ENCODE measurements at regions not wholly inside any gene's neighbourhood (a gene's known extent, or its start where the extent isn't known, plus 50 kb on each side); places are given as distances from the start of the nearest gene placed in this dataset.

DNA sequence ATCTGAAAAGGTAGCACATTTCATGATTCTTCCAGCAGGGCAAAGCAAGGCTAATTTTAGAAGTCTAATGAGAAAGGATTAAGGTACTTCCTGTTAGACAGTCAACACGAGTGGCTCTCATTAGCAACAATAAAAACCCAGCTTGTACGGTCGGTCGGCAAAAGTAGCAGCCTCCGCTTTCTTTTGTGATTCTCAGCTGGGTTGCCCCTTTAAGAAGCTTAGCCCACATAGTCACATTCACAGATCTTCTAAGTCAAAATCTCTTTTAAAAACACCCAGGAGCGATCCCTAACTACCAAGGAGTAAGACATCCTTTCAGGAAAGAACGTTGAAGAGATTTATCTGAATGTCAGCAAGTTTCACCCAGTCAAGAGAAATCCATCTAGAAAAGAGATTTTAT, 684.8 kb downstream of the DIAPH3 start:
- intact Hi-C loops (cut with DNase I) = loop anchor here (10.0 kb wide), 1 partner anchor 196 kb away; no protein-coding TSS in a partner anchor
- ATAC-seq (no peak), DNase-seq (ENCODE audit: missing footprints) (no peak)

DNA sequence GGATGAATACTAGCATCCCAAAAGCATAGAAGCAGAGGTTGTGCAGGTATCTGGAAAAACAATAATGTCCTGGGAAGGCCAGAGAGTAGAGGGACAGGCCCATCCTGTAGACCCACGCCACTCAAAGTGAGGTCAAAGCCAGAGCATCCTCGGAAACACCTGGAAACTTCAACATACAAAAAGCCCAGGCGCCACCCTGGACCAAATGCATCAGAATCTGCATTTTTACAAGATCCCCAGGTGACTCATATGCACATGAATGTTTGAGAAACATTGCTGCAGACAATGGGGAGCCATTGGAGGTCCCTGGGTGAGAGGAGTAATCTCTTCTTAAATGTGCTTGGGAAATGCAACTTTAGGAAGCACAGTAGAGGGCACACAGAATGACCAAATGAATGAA, 684.1 kb downstream of the DIAPH3 start:
- intact Hi-C loops (cut with DNase I) = loop anchor here (5.0 to 10.0 kb wide), 3 partner anchors 53 to 195 kb away; no protein-coding TSS in a partner anchor
- no peak for DNase-seq (ENCODE audit: missing footprints)
- ATAC-seq = no peak

DNA sequence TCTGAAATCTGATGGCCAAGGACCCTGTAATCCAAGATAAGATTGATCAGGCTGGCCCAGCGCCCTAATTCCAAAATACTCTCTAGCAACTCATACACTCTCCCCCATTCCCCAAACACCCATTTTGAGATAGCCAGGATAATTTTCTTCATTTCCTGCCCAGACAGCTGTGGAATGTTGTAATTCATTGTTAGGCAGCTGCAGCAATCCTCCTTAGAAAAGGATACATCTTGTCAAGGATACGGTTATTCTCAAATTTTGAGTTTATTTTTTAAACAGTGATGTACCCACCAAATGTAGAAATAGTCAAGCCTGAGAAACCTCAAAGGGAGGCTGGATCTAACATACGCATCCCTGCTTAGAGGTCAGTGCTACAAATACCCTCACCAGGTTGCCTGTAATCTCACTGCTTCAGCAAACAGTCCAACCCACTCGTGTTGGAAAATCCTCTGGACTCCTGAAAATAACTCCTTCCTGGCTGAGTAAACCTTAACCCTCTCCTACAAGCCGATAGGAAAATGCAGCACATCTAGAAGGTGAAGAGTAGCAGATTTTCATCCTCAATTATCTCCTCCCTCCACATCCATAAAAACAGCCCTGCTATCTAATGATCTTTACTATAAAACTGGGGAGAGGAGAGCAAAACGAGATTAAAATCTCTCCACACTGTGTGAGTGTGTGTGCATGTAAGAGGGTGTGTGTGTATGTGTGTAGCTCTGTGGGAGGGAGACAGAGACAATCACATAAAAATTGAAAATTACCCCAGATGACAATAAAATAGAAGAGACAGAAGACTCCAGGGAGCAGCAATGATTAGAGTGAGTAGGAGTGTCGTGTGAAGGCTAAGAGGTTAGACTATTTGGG, 683.1 kb downstream of the DIAPH3 start:
- peak; percentile 16 for DNase-seq (ENCODE audit: missing footprints)
- peak; percentile 38 for ATAC-seq
- intact Hi-C loops (cut with DNase I) = loop anchor here (5.0 kb wide), 2 partner anchors 52 to 88 kb away; no protein-coding TSS in a partner anchor

DNA sequence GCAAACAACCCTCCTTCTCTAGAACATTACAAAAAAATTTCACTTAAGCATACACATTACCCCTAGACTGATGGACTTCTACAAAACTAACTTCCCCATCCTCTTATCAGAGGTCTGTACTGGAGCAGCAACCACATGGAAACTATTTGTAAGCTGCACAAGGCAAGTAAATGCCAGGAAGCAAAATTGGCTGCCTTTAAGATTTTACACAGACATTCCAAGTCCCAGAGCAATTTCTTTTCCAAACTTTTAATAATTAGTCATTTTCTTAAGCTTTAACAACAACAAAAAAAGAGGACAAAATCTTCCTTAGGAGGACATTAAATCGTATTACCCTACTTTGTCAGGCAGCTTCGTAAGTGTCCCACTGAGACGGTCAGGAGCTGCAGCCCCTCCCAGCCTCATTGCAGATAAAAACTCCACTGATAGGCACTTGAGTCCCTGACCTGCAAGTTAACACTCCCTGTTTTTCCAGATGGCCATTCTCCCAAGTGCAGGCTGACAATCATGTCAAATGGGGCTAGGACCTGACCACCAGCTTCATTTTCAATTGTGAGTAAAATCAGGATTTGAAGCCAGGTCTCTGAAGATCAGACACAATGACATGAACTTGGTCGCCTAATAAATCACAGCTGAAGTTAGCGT, 680.1 kb downstream of the DIAPH3 start:
- peak; percentile 50 for DNase-seq (ENCODE audit: missing footprints)
- intact Hi-C loops (cut with DNase I) = loop anchor here (5.0 kb wide), 2 partner anchors 49 to 91 kb away; no protein-coding TSS in a partner anchor

DNA sequence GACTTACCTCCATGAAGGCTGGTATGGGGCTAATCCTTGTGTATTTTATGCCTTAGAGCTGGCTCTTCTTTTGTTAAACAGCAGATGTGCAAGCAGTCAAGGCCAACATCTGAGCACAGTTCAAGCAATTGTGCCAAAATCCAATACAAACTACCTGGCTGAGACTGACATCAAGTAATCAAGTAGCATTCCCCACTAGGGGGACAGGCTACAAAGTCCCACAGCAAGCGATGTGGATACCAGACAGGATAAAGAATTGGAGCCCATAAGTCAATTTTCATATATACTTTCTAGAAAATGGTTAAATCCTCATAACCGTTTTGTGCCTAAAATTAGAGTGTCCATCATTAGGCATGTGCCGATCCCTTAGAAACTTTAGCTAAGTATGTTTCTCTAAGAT, 675.8 kb downstream of the DIAPH3 start:
- intact Hi-C loops (cut with DNase I) = no loop called here
- ATAC-seq = no peak

More for the DNA sequence above, 680.1 kb downstream of the DIAPH3 start:
- ATAC-seq = peak; percentile 81

DNA sequence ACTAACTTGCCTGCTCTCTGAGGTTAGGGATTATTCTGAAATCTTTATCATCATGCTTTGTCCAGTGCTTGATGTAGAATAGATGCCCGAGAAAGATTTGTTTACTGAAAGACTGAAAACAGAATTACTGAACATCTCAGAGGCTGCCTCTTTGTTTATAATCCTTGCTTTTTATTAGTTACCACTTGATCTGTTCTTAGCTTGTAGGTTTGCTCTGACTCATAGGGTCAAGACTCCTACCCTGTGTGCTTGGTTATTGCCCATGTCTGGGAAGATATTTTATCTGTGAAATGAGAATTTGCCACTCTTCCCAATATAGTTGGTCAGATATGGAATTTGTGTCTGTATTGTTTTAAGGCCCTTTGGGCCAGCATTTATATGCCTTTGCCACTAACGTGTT, 675.3 kb downstream of the DIAPH3 start:
- ATAC-seq = no peak
- intact Hi-C loops (cut with DNase I) = no loop called here
- DNase-seq (ENCODE audit: missing footprints) = no peak

More for the DNA sequence above, 675.8 kb downstream of the DIAPH3 start:
- DNase-seq (ENCODE audit: missing footprints) = no peak

DNA sequence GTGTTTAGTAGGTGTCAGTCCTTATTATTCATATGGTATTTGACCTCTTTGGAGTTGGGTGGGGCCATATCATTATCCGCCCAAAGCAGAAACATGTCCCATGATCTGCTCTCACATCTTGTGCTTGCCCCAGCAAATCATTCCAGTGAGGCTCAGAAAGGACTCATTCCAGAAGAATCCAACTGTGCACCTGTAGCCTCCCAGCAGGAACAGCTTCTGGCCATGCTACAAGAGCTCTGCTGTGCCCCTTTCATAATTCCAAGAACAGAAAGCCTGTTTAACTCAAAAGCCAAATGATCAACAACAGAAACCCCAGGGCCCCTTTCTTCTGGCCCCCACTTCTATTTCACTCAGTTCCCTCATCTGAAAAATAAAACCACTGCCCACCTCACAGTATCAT, 673.1 kb downstream of the DIAPH3 start:
- no peak for ATAC-seq
- DNase-seq (ENCODE audit: missing footprints) = no peak
- intact Hi-C loops (cut with DNase I) = no loop called here

DNA sequence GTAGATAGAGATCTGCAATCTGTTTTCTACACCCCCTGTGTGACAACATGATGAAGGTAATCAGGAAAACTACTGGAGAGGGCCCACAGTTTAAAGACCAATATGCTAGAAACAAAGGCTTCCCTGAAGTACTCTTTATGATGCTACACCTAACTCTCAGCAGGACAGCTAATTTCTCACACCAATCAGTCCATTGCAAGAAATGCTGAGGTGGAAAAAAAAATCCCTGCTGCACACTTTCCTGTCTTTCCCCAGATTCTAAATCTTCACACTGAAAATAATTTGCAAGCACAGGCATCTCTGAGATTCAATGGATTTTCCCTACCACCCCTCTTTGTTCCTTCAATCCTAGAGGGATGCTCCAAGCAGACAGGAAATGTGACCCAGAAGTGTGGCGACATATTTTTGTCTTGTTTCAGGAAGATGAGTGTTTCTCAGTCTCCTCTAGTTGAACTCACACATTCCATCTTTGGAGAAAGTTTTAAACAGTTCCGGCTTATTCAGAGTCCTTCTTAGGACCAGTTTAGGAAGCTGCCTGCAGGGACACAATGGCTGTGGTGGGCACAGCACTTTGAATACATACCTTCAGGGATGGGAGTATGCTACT, 671.6 kb downstream of the DIAPH3 start:
- ATAC-seq = no peak

DNA sequence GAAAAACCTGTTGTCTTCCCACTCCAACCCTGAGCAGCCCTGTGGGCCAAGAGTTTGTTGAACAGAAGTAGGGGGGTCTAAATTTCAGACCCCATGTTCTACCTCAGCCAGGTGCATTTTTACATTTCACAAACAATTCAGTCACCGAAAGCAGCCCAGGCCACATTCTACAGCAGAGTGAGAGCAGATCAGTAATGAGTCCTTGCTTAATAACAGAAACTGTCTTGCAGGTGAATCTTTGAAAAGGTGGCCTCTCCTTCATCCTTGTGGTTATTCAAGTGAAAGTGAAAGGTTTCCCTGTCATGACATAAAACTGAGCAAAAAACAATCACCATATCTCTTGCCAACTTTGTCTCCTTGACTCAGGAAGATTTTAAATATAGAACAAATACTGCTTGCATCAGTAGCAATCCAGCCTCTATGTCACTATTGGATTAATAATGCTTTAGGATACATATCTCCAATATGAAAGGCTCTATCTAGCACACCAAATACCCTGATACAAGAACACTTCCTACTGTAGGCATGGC, 670.2 kb downstream of the DIAPH3 start:
- no peak for ATAC-seq
- DNase-seq (ENCODE audit: missing footprints) = no peak
- intact Hi-C loops (cut with DNase I) = no loop called here

More for the DNA sequence above, 671.6 kb downstream of the DIAPH3 start:
- intact Hi-C loops (cut with DNase I) = no loop called here
- DNase-seq (ENCODE audit: missing footprints) = no peak

DNA sequence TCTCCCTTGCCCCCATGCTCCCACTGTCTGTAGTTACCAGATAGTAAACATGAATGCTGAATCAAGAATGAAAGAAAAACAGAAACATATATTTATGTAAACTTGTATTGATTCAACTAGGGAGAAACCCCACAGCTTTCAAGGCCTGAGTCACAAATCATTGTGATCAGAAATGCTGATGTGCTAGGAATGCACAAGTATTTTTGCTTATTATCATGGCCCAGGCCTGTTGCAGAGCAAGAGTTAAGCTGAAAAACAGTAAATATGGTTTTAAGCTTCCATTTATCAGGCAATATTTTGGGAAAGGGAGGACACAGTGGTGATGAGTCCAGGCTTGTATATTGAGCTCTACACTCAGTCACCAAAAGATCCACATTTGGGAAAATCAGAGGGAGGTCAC, 669.6 kb downstream of the DIAPH3 start:
- intact Hi-C loops (cut with DNase I) = no loop called here
- DNase-seq (ENCODE audit: missing footprints) (no peak), ATAC-seq (no peak)

DNA sequence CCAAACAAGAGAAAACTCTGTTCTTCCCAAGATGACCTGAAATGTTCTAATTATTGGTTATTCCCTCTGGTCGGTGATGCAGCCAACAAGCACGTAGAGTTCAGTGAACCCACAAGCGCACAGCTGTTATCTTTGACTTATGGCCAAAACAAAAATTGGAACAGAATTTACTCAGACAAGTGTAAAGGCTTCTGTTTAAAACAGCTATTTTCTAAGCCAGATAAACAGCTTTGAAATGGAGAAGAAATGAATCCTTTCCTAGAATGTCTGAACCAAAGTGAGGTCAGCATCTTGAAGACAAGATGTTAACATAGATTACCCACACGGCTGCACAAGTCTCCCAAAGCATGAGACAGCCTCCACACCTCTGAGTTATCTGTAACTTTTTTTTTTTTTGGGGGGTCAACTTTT, 669.2 kb downstream of the DIAPH3 start:
- intact Hi-C loops (cut with DNase I) = no loop called here
- ATAC-seq (peak; percentile 87), DNase-seq (ENCODE audit: missing footprints) (no peak)

DNA sequence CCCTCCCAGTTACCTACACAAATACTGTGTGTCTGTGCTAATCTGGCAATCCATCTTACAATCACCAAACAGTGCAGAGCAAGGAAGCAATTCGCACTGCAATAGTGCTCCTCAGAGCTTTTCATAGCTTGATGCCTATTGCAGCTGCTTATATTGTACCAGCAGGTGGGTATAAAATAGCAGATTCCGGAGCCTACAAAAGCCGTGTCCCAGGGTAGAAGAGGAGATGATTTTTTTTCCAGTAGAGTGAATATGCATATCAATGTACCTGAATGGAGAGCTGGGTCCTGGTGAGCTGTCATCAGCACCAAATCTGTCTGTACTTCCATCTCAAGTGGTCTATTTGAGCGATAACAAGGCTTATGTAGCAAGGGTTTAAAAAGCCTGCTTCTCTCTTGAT, 668.4 kb downstream of the DIAPH3 start:
- DNase-seq (ENCODE audit: missing footprints) (no peak), ATAC-seq (no peak)
- intact Hi-C loops (cut with DNase I) = no loop called here

DNA sequence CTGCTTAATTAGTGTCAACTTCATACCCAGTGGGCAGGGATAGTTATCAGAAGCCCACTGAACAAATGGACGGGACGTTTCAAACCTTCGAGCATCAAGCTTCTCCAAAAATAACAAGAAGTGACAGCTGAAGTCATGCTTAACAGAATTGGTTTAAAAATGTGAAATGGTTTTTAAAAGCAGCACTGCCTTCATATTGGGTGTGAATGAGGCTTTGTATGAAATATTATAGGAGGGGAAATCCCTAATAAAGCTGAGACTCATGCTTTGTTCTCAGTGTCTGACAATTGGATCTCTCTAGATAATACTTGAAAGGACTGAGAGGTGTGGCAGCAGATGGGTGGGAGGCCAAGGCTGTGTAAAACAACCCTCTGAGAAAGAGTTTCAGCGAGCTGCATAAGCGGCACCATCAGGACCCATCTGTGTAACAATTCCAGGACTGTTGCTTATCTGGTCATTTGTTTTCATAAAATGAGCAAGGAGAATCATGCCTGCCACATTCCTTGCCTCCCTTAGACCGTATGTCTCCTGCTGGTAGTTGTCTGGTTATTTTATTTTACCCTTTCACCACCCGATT, 667.7 kb downstream of the DIAPH3 start:
- ATAC-seq (no peak), DNase-seq (ENCODE audit: missing footprints) (no peak)
- intact Hi-C loops (cut with DNase I) = no loop called here

DNA sequence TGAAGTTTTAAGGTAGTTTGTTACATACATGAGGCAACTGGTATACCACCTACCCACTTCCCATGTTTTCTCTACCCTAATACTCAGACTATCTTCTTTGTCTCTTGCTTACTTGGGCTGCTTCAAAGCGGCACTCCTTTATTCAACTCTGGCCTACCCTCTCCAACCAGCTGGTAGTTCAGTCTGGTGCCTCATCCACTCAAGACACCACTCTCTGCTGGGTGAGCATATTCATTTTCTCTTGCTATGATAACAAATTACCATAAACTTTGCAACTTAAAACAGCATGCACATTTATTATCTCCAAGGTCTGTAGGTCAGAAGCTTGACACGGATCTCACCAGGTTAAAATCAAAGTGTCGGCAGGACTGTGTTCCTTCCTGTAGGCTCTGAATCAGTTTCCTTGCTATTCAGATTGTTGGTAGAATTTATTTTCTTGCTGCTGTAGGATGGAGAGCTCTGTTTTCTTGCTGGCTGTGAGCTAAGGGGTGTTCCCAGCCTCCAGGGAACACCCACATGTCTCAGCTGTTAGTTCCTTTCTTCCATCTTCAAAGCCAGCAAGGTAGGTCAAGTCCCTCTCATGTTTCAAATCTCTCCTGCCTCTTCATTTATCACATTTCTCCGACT, 666.0 kb downstream of the DIAPH3 start:
- intact Hi-C loops (cut with DNase I) = no loop called here
- ATAC-seq (no peak), DNase-seq (ENCODE audit: missing footprints) (no peak)

DNA sequence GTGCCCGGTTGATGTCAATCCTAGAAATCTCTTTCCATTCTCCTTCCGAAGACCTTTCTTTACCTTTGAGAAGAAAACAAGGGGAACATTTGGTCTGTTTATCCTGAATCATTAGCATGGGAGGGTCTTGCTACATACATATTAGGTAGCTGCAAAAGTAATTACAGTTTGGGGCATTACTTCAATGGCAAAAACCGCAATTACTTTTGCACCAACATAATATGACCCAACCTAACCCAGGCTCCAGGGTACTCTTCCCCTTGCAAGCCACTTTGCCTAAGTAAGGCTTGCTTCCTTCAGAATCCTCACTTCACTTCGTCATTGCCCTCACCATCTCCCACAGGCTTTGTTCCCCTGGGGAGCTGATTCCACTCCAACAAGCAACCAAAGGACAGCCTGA, 662.7 kb downstream of the DIAPH3 start:
- DNase-seq (ENCODE audit: missing footprints) (no peak), ATAC-seq (no peak)
- intact Hi-C loops (cut with DNase I) = no loop called here

DNA sequence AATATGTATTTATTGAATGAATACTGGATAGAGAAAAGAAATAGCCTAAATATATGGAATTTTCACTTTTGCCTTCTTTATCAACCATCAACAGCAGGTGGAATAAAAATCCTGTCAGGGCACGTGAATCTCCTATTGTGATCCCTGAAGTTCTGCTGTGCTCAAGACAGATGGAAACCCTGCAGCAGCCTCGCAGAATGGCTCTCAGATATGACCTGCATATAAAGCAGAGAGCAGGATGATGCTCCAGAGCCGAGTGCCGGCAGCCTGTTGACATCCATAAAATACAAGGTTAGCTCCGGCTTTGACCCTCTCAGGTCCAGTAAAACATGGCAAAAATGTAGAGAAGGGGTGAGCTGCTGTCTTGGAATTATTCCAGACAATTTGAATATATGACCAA, 659.3 kb downstream of the DIAPH3 start:
- intact Hi-C loops (cut with DNase I) = no loop called here
- no peak for ATAC-seq
- DNase-seq (ENCODE audit: missing footprints) = no peak

DNA sequence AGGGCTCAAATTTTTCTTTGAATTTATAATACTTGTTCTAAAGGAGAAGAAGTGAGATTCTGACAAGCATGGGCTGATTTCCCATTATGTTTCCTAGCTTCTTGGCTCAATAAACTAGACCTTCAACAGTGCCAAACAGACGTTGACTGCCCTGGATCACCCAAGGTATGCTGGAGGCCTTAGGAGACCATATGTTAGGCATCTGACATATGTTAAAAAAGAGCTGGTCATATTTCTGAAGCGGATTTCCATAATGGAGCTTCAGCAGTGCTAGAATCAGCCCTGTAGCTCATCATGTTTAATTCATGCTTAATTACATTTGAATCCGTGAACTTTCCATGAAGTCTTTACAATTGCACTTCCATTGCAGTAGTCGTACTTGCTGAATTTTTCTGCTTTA, 653.3 kb downstream of the DIAPH3 start:
- DNase-seq (ENCODE audit: missing footprints) = no peak
- no peak for ATAC-seq
- intact Hi-C loops (cut with DNase I) = no loop called here

DNA sequence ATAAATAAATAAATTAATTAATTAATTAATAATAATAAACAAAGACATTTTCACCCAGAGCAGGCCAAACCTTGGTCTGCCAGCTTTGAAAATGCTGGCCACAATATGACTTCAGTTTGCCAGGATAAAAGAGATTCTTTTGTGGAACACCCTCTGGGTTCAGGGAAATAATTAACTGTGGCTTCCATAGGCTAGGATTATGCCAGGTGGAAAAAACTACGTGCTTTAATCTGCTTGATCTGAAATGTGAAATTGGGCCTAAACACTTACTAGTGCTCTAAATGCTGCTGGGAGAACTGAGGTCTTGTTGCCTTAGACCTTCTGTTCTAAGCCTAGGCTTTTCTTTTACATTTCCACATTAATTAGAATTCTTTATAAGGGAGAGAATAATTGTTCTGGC, 650.0 kb downstream of the DIAPH3 start:
- intact Hi-C loops (cut with DNase I) = no loop called here
- ATAC-seq = no peak
- DNase-seq (ENCODE audit: missing footprints) = no peak

DNA sequence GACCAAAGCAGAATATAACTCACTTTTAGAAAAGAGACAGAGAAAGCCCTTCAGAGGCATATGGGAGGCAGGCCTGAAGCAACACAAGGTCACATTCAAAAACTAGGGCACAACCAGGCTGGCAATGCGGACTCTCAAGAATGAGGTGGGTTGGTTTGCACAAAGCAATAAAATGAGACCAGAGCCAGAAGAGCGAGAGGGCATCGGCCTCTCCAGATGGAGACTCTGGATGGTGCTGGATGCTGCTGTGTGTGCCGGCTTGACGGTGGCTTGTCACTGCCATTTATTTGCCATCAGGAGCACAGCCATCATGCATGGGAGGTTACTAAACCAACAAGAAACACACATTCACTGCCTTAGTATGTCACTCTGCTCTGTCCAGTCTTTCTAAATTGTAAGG, 649.4 kb downstream of the DIAPH3 start:
- ATAC-seq (no peak), DNase-seq (ENCODE audit: missing footprints) (no peak)
- intact Hi-C loops (cut with DNase I) = no loop called here
